Renal cortex interstitium (tissue), 11 donors: ENCODE measurements at regions not wholly inside any gene's neighbourhood (a gene's known extent, or its start where the extent isn't known, plus 50 kb on each side); places are given as distances from the start of the nearest gene placed in this dataset.

Source experiments
- DNase-seq, 11 donors: peaks; one replicate each; pipeline ENCODE4 v3.0.0-alpha.2; 2013; ENCODE audit warnings: low read depth in 9 of 11, low spot score in 4 of 11; ENCODE audit errors: extremely low read depth in 1 of 11

DNA sequence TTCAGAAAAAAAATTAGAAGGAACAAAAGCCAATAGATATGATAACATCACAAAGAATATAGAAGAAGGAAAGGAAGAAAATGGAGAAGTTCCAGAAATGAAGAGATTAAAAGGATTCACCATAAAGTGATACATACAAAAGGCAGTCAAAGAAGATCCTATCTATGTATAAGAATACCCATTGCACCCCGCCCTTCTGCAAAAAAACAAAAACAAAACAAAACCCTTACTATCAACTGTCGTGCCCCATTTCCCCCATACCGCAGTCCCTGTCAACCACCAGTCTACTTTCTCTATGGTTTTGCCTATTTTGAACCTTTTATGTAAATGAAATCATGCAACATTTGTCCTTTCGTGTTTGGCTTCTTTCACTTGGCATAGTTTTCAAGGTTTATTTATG, 385.6 kb downstream of the PRDM5 start:
- no peak for DNase-seq

DNA sequence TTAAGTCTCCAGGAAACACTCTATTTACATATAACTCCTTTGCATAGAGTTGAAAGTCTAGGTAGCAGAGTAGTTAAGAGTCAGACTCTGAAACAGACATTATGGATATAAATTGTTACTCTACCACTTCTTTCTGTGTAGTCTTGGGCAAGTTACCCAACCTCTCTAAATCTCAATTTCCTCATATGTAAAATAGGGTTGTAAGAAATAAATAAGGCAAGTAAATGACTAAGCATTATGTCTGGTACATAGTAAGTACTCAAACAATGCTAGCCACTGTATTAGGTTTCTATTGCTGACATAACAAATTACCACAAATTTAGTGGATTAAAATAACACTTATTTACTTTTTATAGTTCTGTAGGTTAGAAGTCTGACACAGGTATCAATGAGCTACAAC, 394.1 kb downstream of the PRDM5 start:
- DNase-seq, result no peak

DNA sequence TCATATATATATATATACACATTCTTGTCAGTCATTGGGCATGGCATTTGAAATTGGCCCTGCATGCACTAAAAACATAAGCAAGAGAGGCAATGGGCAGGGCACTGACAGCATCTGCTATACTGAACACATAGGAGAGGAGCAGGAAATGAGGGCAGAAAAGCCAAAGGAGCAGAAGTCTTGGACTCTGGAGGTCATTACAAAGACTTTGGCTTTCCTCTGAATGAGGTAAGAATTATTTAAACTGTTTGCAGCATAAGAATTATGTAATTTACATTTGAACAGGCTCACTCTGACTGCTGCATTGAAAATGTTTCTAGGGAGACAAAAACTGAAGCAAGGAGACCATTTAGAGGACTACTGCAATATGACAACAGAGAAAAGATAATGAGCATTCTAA, 396.5 kb downstream of the PRDM5 start:
- no peak for DNase-seq

DNA sequence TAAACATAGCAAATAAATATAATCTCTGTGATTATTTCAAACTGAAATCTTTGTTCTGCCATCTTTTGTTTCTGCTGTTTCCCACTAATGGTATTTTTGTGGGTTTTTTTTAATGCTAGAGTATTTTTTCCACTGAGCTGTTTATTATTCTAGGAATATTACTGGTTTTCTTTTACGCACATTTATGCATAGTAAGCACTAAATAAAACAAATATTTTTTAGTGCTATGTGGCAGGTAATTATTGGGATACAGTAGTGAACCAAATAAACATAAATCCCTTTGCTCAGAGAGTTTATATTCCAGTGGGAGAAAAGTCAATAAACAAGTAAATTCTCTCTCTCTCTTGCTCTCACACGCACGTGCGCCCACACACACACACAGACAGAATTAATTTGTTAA, 397.4 kb downstream of the PRDM5 start:
- no peak for DNase-seq

DNA sequence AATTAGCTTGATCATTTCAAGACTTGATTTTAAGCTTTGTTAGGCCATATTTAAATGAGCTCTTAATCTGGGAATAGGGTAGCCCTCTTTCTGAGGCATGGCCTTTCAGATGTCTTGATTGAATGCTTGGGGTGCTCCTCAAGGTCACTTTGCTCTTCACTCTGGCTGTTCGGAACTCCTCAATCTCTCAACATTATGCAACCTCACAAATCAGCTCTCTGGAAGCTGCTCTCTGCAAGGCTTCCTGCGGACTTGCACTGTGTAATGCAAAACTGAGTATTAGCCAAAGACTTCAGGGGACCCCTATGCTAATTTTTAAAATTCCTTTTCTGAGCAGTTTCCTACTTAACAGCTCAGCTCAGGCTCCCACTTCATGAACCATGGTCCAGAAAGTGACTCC, 398.3 kb downstream of the PRDM5 start:
- DNase-seq, result no peak

DNA sequence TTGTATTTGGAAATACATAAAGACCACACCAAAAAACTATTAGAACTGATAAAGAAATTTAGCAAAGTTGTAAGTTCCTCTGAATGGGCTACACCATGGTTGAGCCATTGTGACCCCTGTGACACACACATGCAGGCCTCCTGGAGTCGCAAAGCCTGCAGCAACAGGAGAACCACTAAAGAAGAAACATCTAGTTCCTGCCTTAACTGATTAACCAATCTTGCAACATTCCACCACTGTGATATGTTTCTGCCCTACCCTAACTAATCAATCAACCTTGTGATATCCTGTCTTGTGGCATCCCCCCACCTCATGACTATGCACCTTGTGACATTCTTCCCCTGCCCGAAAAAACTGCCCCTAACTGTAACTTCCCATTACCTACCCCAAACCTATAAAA, 401.8 kb downstream of the PRDM5 start:
- no peak for DNase-seq

DNA sequence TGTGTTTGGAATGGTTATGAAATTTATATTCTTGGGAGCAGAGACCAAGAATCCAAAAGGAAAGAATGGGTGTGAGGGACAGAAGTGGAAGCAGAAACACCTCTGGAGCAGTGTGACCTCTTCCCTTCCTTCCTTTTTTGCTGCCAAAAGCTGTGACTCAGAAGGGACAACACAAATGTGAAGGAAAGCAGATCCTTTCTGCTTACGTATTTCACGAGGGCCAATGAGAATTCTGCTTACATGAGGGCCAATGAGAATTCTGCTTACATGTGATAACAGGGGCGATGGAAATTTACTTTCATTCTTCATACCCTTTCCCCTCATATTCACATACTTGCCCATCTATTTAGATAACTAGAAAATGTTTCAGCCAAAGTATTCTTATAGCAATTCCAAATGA, 404.6 kb downstream of the PRDM5 start:
- peak; percentile 25 to 64 (median 50) for DNase-seq

DNA sequence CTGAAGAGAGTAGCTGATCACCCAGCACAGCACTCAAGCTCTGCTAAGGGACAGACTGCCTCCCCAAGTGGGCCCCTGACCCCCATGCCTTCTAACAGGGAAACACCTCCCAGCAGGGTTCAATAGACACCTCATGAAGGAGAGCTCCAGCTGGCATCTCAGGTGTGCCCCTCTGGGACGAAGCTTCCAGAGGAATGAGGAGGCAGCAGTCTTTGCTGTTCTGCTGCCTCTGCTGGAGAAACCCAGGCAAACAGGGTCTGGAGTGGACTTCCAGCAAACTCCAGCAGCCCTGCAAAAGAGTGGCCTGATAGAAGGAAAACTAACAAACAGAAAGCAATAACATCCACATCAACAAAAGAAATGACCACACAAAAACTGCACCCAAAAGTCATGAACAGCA, 412.8 kb downstream of the PRDM5 start:
- no peak for DNase-seq

DNA sequence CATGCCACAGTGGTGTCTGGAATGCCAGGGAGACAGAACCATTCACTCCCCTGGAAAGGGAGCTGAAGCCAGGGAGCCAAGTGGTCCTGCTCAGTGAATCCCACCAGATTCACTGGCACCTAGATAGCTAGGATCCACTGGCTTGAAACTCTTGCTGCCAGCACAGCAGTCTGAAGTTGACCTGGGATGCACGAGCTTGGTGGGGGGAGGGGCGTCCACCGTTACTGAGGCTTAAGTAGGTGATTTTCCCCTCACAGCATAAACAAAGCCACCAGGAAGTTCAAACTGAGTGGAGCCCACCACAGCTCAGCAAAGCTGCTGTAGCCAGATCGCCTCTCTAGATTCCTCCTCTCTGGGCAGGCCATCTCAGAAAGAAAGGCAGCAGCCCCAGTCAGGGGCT, 413.3 kb downstream of the PRDM5 start:
- no peak for DNase-seq

DNA sequence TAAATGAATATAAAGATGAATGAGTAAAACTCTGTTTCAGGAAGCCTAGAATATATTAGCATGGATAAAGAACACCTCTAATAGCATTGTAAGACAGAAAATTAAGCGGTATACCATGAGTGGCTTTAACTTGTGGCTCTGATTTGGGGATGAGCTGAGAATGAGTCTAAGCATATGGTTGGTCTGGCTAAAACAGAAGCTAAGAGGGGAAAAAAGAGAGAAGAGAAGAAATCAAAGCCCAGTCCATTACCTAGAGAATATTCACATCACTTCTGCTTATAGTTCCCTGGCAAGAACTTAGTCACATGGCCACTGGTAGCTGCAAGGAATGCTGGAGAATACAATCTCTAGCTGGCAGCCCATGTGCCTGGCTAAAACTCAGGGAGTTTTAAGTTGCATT, 414.5 kb downstream of the PRDM5 start:
- no peak for DNase-seq

DNA sequence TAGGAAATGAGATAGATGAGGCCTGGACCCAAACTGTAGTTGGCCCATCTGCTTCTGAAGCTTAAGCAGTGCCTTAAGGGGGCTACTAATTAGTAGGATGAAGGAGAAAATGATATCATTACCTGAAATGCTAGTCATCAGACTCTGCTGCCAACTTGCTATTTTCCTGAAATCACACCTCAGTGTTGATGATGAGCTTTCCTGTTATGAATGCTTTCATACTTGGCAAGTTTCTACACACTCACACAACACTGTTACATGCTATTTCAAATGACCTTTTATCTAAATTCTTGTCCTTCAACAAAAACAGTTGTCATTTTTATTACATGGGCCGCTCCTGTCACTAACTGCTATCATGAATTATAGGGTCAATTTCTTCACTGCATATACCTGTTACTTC, 416.0 kb downstream of the PRDM5 start:
- DNase-seq, result no peak

DNA sequence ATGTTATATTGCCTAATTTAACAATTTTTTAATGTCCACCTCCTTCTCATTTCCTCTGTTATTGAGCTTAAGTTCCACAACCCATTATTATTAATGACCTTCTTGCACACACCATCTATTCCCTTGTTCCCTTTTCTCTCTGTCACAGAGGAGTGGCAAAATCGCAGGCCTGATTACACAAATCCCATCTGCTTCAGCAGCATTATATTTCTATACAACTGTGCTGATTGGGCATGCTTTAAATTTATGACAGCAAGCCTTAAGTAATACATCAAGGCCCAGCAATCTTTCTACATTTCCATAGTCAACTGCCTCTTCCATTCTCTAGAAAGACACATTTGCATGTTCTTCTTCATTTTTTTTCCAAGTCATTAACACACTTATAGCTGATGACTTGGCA, 423.8 kb downstream of the PRDM5 start:
- no peak for DNase-seq

DNA sequence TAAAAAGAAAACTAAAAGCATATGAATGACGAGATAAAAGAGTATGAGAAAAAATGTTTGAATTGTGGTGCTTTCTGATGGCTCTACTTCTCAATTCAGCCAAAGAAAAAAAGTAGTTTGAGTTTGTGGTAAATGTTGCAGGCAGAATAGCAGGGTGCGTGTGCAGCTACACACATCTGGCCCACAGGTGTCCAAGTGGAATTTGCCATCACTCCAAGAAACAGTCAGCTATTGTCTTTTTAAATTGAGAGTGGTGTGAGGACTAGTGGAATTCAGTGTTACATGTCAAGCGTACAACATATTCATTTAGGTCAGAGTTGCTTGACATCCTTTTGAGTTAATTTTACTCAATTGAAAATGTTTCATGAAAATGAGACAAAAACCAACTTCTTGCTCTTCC, 424.8 kb upstream of the MAD2L1 start:
- DNase-seq, result no peak

DNA sequence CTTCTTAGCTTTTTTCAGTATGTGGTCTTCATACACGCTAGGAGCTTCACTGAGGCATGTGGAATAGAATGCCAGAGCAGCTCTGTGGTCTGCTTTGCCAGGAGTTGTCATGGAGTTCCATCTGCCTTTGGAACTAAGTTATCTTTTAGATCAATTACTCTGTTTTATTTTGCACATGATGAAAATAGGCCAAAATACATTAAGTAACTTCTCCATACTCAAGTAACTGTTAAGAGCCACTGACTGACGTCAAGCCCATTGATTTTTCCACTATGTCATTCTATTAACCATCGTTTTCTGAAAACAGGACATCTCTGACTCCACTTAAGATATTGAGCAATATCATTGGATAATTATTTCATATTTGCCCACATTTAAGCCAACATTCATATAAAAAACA, 415.1 kb upstream of the MAD2L1 start:
- no peak for DNase-seq

DNA sequence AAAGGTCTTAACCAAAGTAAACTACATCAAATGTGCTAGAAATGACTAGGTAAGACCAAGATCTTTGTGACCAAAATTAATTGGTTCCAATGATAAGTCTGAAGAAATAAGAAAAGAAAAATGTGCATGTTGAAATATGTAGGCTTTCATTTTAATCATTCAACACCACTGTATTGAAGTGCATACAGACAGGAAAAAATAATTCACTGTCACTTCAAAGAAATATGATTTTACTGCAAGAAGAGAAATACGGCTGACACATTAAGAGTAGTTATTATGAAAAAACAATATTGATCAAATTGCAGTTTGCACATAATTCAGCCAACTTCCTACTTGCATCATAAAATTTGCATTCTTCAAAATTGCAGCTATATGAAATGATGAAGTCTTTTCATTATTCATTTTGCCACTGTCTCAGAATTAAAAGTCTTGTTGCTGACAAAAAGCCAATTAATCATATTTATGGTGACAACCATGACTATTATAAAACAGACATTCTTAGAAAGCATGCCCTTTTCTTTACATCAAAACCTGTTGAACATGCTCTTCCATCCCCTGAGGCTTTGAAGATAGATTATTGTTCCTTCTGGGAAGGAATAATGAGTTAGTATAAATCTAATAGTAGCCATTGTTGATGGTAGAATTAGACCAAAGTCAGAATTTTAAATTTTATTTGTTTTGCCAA, 405.9 kb upstream of the MAD2L1 start:
- no peak for DNase-seq

DNA sequence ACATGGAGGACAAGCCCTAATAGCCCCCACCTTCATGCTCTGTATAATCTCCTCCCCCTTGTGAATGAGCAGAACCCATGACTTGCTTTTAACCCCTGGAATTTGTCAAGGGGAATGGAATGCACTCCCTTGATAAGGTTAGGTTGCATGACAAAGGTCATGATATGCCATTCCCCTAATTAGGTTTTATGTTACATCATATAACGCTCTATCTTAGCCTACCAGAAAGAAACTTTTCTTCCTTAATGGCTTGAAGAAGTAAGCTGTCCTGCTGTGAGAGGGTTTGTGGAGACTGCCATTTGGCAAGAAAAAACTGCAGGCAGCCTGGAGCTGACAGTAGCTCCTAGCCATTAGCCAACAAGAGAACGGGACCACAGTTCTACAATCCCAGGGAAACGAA, 399.8 kb upstream of the MAD2L1 start:
- DNase-seq, result peak in 4 of 11 donors; percentile 10 to 32 (median 18)

DNA sequence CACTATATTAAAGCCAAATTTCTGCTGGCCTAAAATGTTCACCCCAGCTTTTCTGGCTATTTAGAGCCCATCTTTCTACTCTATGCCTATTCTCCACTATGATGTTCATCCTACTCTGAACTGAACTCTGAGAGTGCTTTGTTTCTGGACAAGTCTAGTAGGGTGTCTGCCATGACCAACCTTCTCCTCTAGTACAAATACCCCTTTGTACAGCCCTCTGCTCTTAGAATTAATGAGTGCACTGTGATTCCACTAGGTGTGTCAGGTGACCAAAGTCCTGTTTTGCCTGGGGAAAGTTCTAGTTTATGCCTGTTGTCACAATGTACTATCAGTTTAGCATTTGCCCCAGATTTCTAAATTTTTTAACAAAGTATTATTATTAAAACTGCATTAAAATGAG, 388.1 kb upstream of the MAD2L1 start:
- DNase-seq, result no peak

DNA sequence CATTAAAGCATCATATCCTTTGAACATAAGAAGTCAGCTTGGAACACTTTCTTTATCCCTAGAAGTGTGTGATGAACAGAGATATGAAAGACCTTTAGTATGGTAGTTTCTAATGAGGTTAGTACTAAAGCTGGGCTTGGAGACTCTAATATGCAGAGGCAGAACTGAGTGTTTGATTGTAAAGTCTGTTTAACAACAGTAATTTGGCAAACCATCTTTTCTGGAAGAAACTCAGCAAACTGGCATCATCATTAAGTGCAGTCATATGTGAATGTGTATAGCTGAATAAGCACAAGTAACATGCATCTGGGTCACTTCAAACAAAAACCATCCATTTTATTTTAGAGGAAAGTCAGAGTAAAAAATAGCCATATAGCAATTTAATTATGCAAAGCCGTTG, 385.9 kb upstream of the MAD2L1 start:
- no peak for DNase-seq

DNA sequence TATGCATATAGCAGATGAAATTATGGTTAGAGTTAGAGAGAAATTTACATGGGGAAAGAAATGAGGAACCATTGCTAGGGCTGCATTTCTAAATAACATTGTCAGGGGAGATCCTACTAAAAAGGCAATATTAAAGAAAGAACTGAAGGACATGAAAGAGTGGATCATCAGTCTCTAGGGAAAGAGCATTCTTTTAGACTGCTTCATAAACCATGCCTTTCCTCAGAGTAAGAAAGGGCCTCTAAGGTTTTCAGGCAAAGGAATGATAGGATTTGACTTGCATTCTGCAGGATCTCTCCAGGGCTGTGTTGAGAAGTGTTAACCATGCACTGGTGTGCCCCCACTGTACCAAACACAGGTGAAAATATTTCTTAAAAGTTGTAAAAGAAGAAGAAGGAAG, 385.4 kb upstream of the MAD2L1 start:
- DNase-seq, result no peak

DNA sequence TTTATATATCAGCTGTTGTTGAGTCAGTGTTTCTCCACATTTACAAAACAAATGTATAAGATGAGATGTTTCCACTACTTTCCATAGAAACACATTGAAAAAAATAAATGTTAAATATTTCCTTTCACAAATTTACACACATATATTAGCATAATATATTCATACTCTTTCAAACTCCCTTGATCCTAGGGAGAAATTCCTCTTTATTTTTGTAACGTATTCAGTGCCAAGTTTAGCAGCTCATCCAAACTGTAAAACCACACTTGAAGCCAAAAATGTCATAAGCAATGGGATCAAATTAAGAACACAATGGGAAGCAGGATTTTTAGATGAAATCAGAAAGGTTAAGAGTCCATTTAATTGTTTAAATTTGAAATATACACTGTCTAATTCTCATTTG, 381.1 kb upstream of the MAD2L1 start:
- no peak for DNase-seq

DNA sequence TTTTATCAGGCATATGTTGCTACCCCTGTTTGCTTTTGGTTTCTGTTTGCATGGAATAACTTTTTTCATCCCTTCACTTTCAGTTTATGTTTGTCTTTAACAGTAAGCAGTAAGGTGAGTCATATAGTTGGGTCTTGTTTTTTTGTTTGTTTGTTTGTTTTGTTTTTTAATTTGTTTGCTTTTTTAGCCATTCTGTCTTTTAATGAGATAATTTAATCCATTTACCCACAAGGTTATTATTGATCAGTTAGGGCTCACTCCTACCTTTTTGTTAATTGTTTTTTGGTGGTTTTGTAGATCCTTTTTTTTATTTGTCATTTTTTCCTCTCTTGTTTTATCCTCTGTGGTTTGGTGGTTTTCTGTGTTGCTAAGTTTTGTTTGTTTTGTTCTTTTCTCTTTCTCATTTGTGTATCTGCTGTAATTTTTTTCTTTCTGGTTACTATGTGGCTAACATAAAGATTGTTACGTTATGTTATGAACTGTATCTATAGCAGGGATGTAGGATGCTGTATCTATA, 379.5 kb upstream of the MAD2L1 start:
- no peak for DNase-seq

DNA sequence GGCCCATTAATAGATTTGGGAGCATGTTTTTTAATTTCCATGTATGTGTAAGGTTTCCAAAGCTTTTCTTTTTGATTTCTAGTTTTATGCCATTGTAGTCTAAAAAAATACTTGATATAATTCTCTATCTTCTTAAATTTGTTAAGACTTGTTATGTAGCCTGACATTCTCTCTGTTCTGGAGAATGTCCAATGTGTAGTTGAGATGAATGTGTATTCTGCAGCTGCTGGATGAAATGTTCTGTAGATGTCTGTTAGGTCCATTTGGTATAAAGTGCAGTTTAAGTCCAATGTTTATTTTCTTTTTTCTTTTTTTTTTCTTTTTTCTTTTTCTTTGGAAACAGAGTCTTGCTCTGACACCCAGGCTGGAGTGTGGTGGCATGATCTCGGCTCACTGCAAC, 378.5 kb upstream of the MAD2L1 start:
- DNase-seq, result no peak
